Lower lobe of right lung (tissue), 2 donors: ENCODE measurements at regions not wholly inside any gene's neighbourhood (a gene's known extent, or its start where the extent isn't known, plus 50 kb on each side); places are given as distances from the start of the nearest gene placed in this dataset.

Source experiments
- ATAC-seq, 2 donors: fragments of 200-7000 bp; cut with Tn5 transposase; one replicate each; pipeline ENCODE4 v1.9.1; 2020 to 2022; ENCODE audit warnings: mild to moderate bottlenecking in 2 of 2, moderate library complexity in 2 of 2
- DNase-seq: peaks from one replicate; pipeline ENCODE4 v3.0.0-alpha.2; 2020
- H3K27ac ChIP-seq: fragments of 200-600 bp; one replicate; pipeline ENCODE4 v1.8.0; 2022
- H3K27me3 ChIP-seq: fragments of 200-600 bp; one replicate; pipeline ENCODE4 v1.8.0; 2022; ENCODE audit warnings: low read depth
- H3K36me3 ChIP-seq: fragments of 200-600 bp; one replicate; pipeline ENCODE4 v1.8.0; 2022; ENCODE audit warnings: mild to moderate bottlenecking
- H3K4me1 ChIP-seq: fragments of 200-600 bp; one replicate; pipeline ENCODE4 v1.8.0; 2022
- H3K4me3 ChIP-seq: fragments of 200-600 bp; one replicate; pipeline ENCODE4 v1.8.0; 2022; ENCODE audit warnings: mild to moderate bottlenecking
- H3K9me3 ChIP-seq: fragments of 200-600 bp; one replicate; pipeline ENCODE4 v1.8.0; 2022
- CTCF ChIP-seq: fragments of 200-600 bp; IDR thresholded peaks from one replicate; pipeline ENCODE4 v1.8.0; 2022; ENCODE audit warnings: antibody characterized with exemption, mild to moderate bottlenecking
- intact Hi-C: fragments of 100-400 bp; cut with DNase I; formaldehyde crosslinking; loops from one replicate; pipeline ENCODE4 v1.11.0; 2022
- donor health status: DM: no; HTN: yes; CAD: no; lungs with severe emphysema.

- no peak for TF ChIP-seq CTCF
- no peaks in the 10 kb centered on the region for H3K36me3 ChIP-seq
- DNase-seq (no peak), ATAC-seq (no peak)
- no peak overlapping the region for H3K4me3 ChIP-seq
- intact Hi-C loops = no loop called here
- no peaks in the 10 kb centered on the region for H3K27me3 ChIP-seq
- H3K9me3 ChIP-seq = no peaks in the 10 kb centered on the region
- H3K27ac ChIP-seq = no peak overlapping the region
- no peaks in the 10 kb centered on the region for H3K4me1 ChIP-seq
These were observed 242.7 kb downstream of the PPP1R2C start for GRCh38 chrX:42535233-42535632.

GRCh38 chrX:42533761-42534160 is 244.2 kb downstream of the PPP1R2C start:
- intact Hi-C loops = no loop called here
- ATAC-seq = no peak
- no peak for DNase-seq
- Histone ChIP-seq H3K9me3 (no peaks in the 10 kb centered on the region), H3K27me3 (no peaks in the 10 kb centered on the region), H3K27ac (no peak overlapping the region), H3K4me3 (no peak overlapping the region), H3K36me3 (no peaks in the 10 kb centered on the region), H3K4me1 (no peaks in the 10 kb centered on the region)
- TF ChIP-seq CTCF = no peak

GRCh38 chrX:42531441-42531840 is 246.5 kb downstream of the PPP1R2C start:
- H3K27me3 ChIP-seq = no peaks in the 10 kb centered on the region
- no peaks in the 10 kb centered on the region for H3K4me1 ChIP-seq
- no peak overlapping the region for H3K4me3 ChIP-seq
- intact Hi-C loops = no loop called here
- no peaks in the 10 kb centered on the region for H3K36me3 ChIP-seq
- ATAC-seq = no peak
- TF ChIP-seq CTCF = no peak
- no peaks in the 10 kb centered on the region for H3K9me3 ChIP-seq
- no peak for DNase-seq
- H3K27ac ChIP-seq = no peak overlapping the region

- H3K27me3 ChIP-seq = no peaks in the 10 kb centered on the region
- ATAC-seq (no peak), DNase-seq (no peak)
- TF ChIP-seq CTCF = no peak
- no peak overlapping the region for H3K4me3 ChIP-seq
- no peaks in the 10 kb centered on the region for H3K9me3 ChIP-seq
- H3K36me3 ChIP-seq = no peaks in the 10 kb centered on the region
- no peaks in the 10 kb centered on the region for H3K4me1 ChIP-seq
- intact Hi-C loops = no loop called here
- no peak overlapping the region for H3K27ac ChIP-seq
These were observed 247.9 kb downstream of the PPP1R2C start for GRCh38 chrX:42530027-42530426.

GRCh38 chrX:42524379-42524778 is 253.6 kb downstream of the PPP1R2C start:
- Histone ChIP-seq H3K36me3 (no peaks in the 10 kb centered on the region), H3K4me3 (no peak overlapping the region), H3K27me3 (no peaks in the 10 kb centered on the region), H3K4me1 (no peaks in the 10 kb centered on the region), H3K27ac (no peak overlapping the region), H3K9me3 (no peaks in the 10 kb centered on the region)
- no peak for ATAC-seq
- no peak for TF ChIP-seq CTCF
- intact Hi-C loops = no loop called here
- no peak for DNase-seq

- TF ChIP-seq CTCF = no peak
- Histone ChIP-seq H3K27ac (no peak overlapping the region), H3K4me1 (no peaks in the 10 kb centered on the region), H3K27me3 (no peaks in the 10 kb centered on the region), H3K9me3 (no peaks in the 10 kb centered on the region), H3K36me3 (no peaks in the 10 kb centered on the region), H3K4me3 (no peak overlapping the region)
- DNase-seq (no peak), ATAC-seq (no peak)
- intact Hi-C loops = no loop called here
These were observed 258.2 kb downstream of the PPP1R2C start for GRCh38 chrX:42519666-42520231.
